ENCODE measurements at regions not wholly inside any gene's neighbourhood (a gene's known extent, or its start where the extent isn't known, plus 50 kb on each side); places are given as distances from the start of the nearest gene placed in this dataset.
"Not testable (repeated sequence)": the region's sequence is repeated elsewhere in the genome, so short reads cannot be mapped to it uniquely, and the experiment has no call there.

- no peak for DNase-seq (ENCODE audit: low read depth in 2 of 2)
Measured at GRCh38 chr3:177705976-177706823, 508.9 kb upstream of the TBL1XR1 start.

- not testable (repeated sequence) for DNase-seq (ENCODE audit: low read depth in 2 of 2)
Measured at GRCh38 chr3:177709470-177709869, 512.2 kb upstream of the TBL1XR1 start.

DNA sequence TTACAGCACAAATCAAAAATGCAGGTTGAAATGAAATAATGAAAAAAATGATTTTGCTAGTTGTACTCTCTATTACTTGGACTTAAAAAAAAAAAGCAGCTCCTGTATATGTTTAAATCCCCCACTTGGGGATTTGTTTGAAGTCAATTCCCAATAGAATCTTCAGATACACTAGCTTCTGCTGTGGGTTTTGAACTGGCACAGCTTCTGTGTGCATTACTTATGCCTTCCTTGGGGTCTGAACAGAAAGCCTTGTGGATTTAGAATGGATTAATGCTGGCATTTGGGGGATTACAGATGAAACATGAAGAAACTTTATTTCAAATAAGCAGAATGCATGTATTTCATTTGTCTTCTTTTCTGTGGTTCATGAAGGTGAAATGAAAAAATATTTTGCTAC lies 513.2 kb upstream of the TBL1XR1 start:
- DNase-seq (ENCODE audit: low read depth in 2 of 2): no peak

GRCh38 chr3:177711637-177712036 lies 514.4 kb upstream of the TBL1XR1 start:
- no peak for DNase-seq (ENCODE audit: low read depth in 2 of 2)

DNA sequence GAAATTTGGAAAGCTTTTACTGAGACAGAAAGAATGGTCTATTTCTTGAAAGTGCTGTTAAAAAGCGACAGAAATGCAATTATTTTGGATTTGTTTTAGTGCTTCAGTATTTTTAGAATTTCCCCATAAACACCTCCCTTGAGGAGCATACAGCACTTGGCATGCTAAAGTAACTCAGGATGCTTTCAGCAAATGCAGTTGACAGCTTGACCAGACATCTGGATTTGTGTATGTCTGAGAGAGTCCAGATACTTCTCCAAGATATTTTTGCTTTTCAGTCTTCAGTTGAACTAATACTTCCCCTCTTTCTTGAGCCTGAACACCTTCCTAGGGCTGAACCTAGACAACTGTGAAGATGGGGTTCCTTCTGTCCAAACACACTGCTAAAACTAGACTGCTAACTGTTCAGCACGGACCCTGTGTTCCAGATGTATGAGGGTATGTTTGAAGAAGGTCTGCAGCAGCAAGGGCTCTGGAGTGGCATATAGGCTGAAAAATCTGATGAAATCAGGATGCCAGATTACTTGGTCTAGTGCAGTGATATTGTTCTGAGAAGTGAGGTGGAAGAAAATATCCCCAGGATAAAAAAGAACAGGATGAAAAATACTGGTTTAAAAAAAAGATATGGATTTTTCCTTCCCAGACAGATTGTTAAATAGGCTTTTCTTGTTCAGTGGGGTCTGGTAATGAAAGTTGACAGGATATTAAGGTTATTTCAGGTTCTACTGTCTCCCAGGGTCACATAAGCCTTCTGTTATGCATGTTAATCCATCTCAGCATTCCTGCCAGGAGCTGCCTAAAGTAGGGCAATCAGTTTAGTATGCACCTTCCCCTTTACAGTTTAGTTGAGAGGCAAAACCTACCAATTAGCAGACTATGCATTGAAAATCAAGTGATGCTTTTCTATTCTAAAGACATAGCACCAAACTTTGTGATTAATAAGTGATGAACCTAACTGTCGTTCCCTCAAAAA lies 516.9 kb upstream of the TBL1XR1 start:
- DNase-seq (ENCODE audit: low read depth in 2 of 2): no peak

GRCh38 chr3:177714945-177715344 lies 517.7 kb upstream of the TBL1XR1 start:
- no peak for DNase-seq (ENCODE audit: low read depth in 2 of 2)

GRCh38 chr3:177715980-177716379 lies 518.7 kb upstream of the TBL1XR1 start:
- no peak for DNase-seq (ENCODE audit: low read depth in 2 of 2)

DNA sequence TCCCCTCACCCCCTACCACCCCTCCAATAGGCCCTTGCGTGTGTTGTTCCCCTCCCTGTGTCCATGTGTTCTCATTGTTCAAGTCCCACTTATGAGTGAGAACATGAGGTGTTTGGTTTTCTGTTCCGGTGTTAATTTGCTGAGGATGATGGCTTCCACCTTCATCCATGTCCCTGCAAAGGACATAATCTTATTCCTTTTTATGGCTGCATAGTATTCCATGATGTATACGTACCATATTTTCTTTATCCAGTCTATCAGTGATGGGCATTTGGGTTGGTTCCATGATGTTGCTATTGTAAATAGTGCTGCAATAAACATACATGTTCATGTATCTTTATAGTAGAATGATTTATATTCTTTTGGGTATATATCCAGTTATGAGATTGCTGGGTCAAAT lies 523.6 kb upstream of the TBL1XR1 start:
- DNase-seq (ENCODE audit: low read depth in 2 of 2): not testable (repeated sequence)

DNA sequence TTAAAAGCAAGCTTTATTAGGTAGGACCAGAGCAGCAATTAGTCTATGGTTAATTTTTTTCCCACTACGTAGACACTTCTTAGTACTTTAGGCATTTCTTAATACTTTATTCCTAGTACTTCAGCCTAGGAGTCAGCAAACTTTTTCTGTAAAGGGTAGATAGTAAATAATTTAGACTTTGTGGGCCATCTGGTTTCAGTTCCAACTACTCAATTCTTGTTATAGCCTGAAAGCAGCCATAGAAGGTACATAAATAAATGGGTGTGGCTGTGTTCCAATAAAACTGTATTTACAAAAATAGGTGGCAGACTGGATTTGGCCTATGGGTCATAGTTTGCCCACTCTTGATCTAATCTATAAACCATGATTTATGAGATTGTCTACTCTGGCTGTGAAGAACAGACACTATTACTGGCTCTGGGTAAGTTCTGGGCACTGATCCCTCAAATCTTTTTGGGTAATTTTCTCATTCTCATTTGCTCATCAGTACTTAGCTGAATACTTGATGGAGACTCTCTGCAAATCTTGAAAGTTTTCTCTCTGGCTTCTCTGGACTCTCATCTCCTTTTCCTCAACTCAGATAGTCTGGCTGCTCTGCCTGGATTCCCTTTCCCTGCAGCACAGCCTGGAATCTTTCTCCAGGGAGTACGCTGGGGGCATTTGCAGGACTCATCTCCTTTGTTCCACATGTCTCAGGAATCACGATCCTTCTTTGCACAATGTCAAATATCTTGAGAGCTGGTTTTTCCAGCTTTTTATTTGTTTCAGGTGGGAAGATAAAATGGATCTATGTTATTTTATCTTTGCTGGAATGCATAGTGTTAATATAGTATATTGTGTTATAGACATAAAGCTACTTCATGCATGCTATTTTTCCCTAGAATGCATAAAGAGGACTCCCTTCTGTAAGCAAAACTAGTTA lies 524.8 kb upstream of the TBL1XR1 start:
- DNase-seq (ENCODE audit: low read depth in 2 of 2): no peak

- DNase-seq (ENCODE audit: low read depth in 2 of 2): no peak
Measured at GRCh38 chr3:177724020-177724638, 526.8 kb upstream of the TBL1XR1 start.

GRCh38 chr3:177725165-177725564 lies 527.9 kb upstream of the TBL1XR1 start:
- DNase-seq (ENCODE audit: low read depth in 2 of 2): no peak

DNA sequence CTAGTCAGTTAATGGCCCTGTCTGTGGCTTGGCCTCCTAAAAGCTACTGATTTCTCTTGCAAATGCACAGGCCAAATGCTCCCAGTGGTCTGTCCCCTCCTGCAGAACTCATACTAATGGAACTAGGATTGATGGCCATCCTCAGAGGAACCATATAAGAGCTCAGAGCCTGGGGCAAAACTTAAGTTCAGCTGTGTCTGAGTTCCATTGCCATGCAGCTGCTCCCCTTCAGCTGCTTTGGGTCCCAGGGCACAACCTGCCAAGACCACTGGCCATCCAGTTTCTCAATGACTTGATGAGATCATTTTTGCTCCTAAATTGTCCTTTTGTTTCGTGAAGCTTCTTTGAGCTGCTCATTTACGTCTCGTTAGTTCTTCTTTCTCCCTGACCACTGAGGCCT lies 529.5 kb upstream of the TBL1XR1 start:
- no peak for DNase-seq (ENCODE audit: low read depth in 2 of 2)

DNA sequence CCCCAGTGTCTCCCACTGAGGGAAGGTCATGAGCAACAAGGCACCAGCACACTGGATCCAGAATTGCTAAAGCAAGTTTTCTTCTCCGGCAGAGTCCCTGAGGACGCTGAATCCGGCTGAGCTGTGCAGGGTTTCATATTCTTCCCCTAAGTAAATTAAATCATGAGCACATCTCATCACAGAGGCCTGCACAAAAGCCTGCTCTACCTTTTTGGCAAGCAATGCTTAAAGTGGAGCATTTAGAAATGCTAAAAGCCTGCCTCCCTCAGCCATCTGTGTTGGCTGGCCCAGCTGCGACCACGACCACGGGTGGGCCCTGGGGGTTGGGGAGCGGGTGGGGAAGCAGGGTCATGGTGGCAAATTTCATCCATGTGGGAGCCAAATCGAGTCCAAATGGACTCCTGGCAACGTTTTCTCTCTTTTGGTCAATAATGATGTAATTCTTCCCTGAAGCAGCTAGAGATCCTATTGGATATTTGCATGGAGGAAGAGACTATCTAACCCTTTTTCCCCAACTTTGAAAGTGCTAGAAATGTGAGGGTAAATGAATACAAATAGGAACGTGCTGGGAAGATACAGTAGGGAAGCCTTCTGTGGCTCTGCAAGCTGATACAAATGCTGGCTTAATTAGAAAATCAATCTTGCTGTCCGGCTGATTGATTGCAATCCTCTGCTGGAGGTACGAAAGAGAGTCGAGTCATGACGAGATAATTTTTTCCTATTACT lies 532.8 kb upstream of the TBL1XR1 start:
- DNase-seq (ENCODE audit: low read depth in 2 of 2): no peak

- DNase-seq (ENCODE audit: low read depth in 2 of 2): no peak
Measured at GRCh38 chr3:177730814-177731213, 533.5 kb upstream of the TBL1XR1 start.

DNA sequence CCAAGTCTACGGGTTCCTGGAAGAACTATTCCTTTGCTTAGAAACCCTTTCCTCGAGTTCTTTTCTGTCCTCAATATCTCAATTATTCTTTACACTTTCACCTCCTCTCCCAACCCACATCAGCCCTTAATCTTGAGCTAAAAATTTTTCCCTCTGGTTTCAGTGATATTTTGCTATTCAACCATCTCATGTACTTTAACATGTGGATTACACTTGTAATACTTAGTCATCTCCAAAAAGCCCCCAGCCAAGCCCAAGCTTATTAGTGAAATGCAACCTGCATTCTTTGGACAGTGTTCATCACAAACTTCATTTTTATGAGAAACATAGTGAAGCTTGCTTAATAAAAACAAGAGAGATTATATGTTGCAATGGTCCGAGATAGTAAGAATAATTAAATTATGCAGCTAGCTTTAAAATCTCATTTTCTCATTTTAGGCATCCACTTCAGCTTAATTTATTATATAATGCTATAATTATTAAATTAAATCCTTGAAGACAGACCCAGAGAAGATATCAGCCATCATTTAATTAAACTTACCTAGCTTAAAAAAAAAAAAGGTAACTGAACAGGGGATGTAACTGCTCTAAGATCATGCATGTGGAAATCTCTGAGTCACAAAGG lies 534.5 kb upstream of the TBL1XR1 start:
- DNase-seq (ENCODE audit: low read depth in 2 of 2): no peak

DNA sequence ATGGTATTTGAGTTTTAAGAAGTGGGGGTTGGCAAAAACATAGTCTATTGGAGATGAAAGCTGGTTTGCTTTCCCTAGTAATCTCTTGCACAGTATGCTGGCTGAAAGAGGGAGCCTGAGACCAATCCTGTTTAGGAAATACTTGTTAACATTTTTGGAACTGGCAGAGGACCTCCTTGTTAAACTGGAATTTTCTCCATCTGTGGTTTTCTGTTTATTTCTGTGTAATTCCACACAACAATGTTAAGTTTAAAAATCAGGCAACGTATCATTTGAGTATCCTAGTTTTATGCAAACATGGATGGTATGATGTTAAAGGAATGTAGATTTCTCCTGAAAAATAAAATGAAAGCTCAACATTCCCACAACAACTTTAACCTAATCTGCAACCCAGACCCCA lies 536.0 kb upstream of the TBL1XR1 start:
- DNase-seq (ENCODE audit: low read depth in 2 of 2): no peak

- DNase-seq (ENCODE audit: low read depth in 2 of 2): no peak
Measured at GRCh38 chr3:177733936-177734335, 536.7 kb upstream of the TBL1XR1 start.

DNA sequence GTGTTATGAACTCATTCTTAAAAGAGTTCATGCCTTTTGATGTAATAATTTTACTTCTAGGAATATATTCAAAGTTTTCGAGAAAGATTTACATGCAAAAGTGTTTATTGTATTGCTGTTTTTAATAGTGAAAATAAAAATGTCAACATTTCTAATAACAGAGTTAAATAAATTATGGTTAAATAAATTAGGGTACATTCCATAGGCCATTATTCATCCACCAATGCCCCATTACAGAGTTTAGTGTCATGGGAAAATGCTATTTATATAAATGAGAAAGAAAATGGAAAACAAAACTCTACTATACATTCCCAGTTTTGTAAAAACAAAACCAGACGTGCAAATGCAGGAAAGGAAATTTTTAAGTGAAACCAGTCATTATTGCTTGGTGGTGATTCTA lies 538.1 kb upstream of the TBL1XR1 start:
- no peak for DNase-seq (ENCODE audit: low read depth in 2 of 2)

- no peak for DNase-seq (ENCODE audit: low read depth in 2 of 2)
Measured at GRCh38 chr3:177739461-177739860, 542.2 kb upstream of the TBL1XR1 start.

DNA sequence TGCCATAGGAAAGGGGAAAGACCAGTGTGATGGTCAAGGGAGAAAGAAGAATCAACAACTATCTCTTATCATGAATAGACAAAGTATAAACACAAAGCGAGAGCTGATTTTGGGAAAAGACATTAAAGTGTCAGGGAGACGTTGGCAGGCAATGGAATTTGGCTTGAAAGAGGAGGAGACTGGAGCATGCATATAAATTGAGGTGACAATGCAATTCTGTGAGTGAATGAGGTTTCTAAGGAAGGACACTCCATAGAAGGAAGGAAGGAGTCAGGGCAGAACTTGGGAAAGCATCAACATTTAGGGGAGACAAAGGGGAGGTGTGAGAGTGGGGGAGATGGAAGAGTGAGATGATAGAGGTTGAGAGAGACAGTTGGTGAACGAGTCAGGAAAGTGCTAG lies 543.0 kb upstream of the TBL1XR1 start:
- DNase-seq (ENCODE audit: low read depth in 2 of 2): no peak

All from activated CD4-positive, alpha-beta T cell treated with anti-CD3 and anti-CD28 coated beads for 24 hours (primary cell).